Osteocyte (in vitro differentiated cells): ENCODE measurements at regions not wholly inside any gene's neighbourhood (a gene's known extent, or its start where the extent isn't known, plus 50 kb on each side); places are given as distances from the start of the nearest gene placed in this dataset.
A peak's percentile ranks its signal among the peaks of the same experiment; 100 is the strongest.

ENCODE experiments used
- DNase-seq: peaks from one replicate; pipeline ENCODE4 v3.0.0; 2021; ENCODE audit warnings: mixed read lengths; ENCODE audit not compliant: unreplicated experiment; ENCODE audit errors: extremely low spot score
- H3K27ac Mint-ChIP-seq: one replicate; pipeline ENCODE4 v1.8.0; 2021; ENCODE audit warnings: mild to moderate bottlenecking, mixed read lengths; ENCODE audit not compliant: unreplicated experiment
- H3K27me3 Mint-ChIP-seq: one replicate; pipeline ENCODE4 v1.8.0; 2021; ENCODE audit warnings: mixed read lengths; ENCODE audit not compliant: unreplicated experiment
- H3K36me3 Mint-ChIP-seq: one replicate; pipeline ENCODE4 v1.8.0; 2021; ENCODE audit warnings: mixed read lengths; ENCODE audit not compliant: unreplicated experiment
- H3K4me1 Mint-ChIP-seq: one replicate; pipeline ENCODE4 v1.8.0; 2021; ENCODE audit warnings: mixed read lengths; ENCODE audit not compliant: unreplicated experiment
- H3K4me3 Mint-ChIP-seq: one replicate; pipeline ENCODE4 v1.8.0; 2021; ENCODE audit warnings: mild to moderate bottlenecking, moderate library complexity, mixed read lengths; ENCODE audit not compliant: unreplicated experiment
- H3K9me3 Mint-ChIP-seq: one replicate; pipeline ENCODE4 v1.8.0; 2021; ENCODE audit warnings: mixed read lengths; ENCODE audit not compliant: unreplicated experiment
- CTCF ChIP-seq: fragments of 200-600 bp; sonication (generic); IDR thresholded peaks from 2 replicates; pipeline ENCODE4 v1.5.0; 2021; ENCODE audit warnings: antibody characterized with exemption, mild to moderate bottlenecking, moderate library complexity

- H3K36me3 Mint-ChIP-seq = no peaks in the 10 kb centered on the region
- no peak for TF ChIP-seq CTCF
- no peak overlapping the region for H3K27ac Mint-ChIP-seq
- H3K9me3 Mint-ChIP-seq = no peaks in the 10 kb centered on the region
- H3K27me3 Mint-ChIP-seq = no peaks in the 10 kb centered on the region
- no peaks in the 10 kb centered on the region for H3K4me1 Mint-ChIP-seq
- H3K4me3 Mint-ChIP-seq = no peak overlapping the region
- no peak for DNase-seq
These were observed 153.2 kb upstream of the FGF10 start for GRCh38 chr5:44542470-44542869.

DNA sequence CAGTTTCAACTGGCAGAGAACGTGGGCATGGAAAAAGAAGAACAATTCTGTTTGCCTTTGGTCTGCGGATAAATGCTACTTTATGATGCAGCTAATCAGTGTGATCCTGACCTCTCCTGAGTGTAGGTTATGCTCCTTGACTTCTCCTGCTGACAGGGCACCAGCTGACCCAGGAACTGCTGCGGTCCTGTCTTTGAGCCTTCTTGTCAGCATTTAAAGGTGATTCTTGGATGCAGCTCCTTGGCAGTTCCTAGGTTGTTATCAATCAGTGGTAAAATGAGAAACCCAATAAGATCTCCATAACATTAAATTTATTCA, 150.3 kb upstream of the FGF10 start:
- Mint-ChIP-seq H3K27ac (no peak overlapping the region), H3K9me3 (no peaks in the 10 kb centered on the region)

DNA sequence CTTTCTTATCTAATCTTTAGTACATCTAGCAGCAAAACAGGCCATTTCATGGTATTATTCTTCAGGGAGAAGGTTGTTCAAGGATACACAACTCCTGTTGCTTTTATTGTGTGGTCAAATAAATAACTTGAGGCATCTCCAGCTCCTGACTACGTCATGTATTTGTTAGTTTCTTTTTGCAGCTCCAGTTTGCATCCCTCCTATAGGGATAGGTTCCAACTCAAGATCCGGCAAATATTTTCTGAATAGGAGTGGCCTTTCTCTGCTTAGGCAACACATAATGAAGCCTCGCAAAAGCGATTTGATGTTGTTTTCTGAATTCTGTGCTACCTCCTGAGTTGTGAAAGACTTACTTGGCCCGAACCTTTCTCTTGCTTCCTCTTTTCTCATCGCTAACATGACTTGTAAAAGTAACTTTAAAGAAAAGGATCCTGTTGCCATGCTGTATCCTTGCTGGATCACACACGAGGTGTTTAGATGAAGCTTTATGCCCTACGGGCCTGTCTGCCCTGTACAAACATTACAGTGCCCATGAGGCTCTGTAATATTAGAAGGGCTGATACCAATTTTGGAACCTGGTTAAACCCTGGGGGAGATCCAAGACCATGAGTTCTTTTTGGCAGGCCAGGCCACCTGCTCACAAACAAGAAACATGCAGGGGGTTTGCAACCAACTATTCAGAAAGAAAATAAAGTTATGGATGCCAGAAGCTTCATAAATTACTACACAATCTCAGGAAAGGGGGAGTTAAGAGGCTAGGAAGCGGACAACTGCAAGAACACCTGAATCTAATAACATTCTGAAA, 149.8 kb upstream of the FGF10 start:
- H3K4me3 Mint-ChIP-seq = no peak overlapping the region
- H3K36me3 Mint-ChIP-seq = no peaks in the 10 kb centered on the region
- no peak for DNase-seq
- TF ChIP-seq CTCF = no peak
- H3K27ac Mint-ChIP-seq = no peak overlapping the region
- no peaks in the 10 kb centered on the region for H3K4me1 Mint-ChIP-seq
- H3K27me3 Mint-ChIP-seq = no peaks in the 10 kb centered on the region
- no peaks in the 10 kb centered on the region for H3K9me3 Mint-ChIP-seq

More for the DNA sequence above, 150.3 kb upstream of the FGF10 start:
- DNase-seq = no peak
- TF ChIP-seq CTCF = no peak
- Mint-ChIP-seq H3K27me3 (no peaks in the 10 kb centered on the region), H3K4me3 (no peak overlapping the region), H3K36me3 (no peaks in the 10 kb centered on the region), H3K4me1 (no peaks in the 10 kb centered on the region)

GRCh38 chr5:44536650-44537260, 147.5 kb upstream of the FGF10 start:
- Mint-ChIP-seq H3K9me3 (no peaks in the 10 kb centered on the region), H3K4me1 (no peaks in the 10 kb centered on the region), H3K4me3 (no peak overlapping the region), H3K27me3 (no peaks in the 10 kb centered on the region), H3K36me3 (no peaks in the 10 kb centered on the region), H3K27ac (no peak overlapping the region)
- TF ChIP-seq CTCF = peak; percentile 62
- no peak for DNase-seq

- H3K9me3 Mint-ChIP-seq = peaks cover under 1% of the 10 kb centered on the region
These were observed 146.4 kb upstream of the FGF10 start for GRCh38 chr5:44535621-44536020.

More at GRCh38 chr5:44535621-44536020, 146.4 kb upstream of the FGF10 start:
- Mint-ChIP-seq H3K27ac (no peak overlapping the region), H3K4me1 (no peaks in the 10 kb centered on the region), H3K36me3 (no peaks in the 10 kb centered on the region), H3K4me3 (no peak overlapping the region), H3K27me3 (no peaks in the 10 kb centered on the region)
- no peak for DNase-seq
- no peak for TF ChIP-seq CTCF
